GM12892 (cell line): ENCODE measurements at regions not wholly inside any gene's neighbourhood (a gene's known extent, or its start where the extent isn't known, plus 50 kb on each side); places are given as distances from the start of the nearest gene placed in this dataset.

ENCODE experiments used
- POLR2A ChIP-seq: IDR thresholded peaks from 2 replicates; pipeline ENCODE4 v1.6.1; 2011; ENCODE audit warnings: low read depth, low read length, control low read depth
- POLR2AphosphoS5 ChIP-seq: IDR thresholded peaks from 2 replicates; pipeline ENCODE4 v1.6.1; 2011; ENCODE audit warnings: low read depth, low read length, control low read depth

DNA sequence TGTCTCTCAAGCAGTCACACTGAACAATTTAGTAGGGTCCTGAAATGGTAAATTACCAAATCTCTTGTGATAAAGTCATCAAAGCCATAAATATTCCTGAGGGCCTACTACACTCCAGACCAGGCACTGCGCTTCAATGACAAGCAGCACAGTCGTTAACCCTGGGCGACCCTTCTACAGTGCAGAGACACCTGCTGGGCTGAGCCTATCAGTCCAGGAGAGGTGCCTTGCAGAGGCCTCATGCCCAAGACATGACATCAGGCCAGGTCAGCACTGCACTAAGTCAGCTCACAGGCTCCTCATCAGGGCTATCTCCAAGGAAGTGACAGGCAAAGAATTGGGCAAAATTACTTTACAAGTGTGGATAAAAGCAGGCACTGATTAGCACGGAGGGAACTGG lies 166.4 kb upstream of the EPB41L3 start:
- TF ChIP-seq POLR2A = no peak
- no peak for TF ChIP-seq POLR2AphosphoS5
